Mesenchymal stem cell (in vitro differentiated cells and primary cell): ENCODE measurements at regions not wholly inside any gene's neighbourhood (a gene's known extent, or its start where the extent isn't known, plus 50 kb on each side); places are given as distances from the start of the nearest gene placed in this dataset.

ENCODE experiments used
- DNase-seq: peaks from one replicate; pipeline ENCODE4 v3.0.0-alpha.2; 2013
- H2AFZ ChIP-seq: one replicate; pipeline ENCODE4 v1.6.1; 2013; ENCODE audit warnings: low read depth, mild to moderate bottlenecking, control low read depth, inconsistent platforms, low read length, moderate library complexity
- H2AK5ac ChIP-seq: 2 replicates; pipeline ENCODE4 v1.6.1; 2013; ENCODE audit warnings: low read length, moderate library complexity, mild to moderate bottlenecking, inconsistent platforms; ENCODE audit not compliant: severe bottlenecking
- H2BK120ac ChIP-seq: one replicate; pipeline ENCODE4 v1.6.1; 2013; ENCODE audit warnings: low read depth, mild to moderate bottlenecking, inconsistent platforms, low read length, moderate library complexity
- H2BK12ac ChIP-seq, 2 experiments: one replicate each; pipeline ENCODE4 v1.6.1; 2013; ENCODE audit warnings: inconsistent platforms in 2 of 2, low read length in 2 of 2, mild to moderate bottlenecking in 2 of 2, moderate library complexity in 2 of 2, control low read depth in 1 of 2
- H2BK15ac ChIP-seq: one replicate; pipeline ENCODE4 v1.6.1; 2013; ENCODE audit warnings: mild to moderate bottlenecking, low read depth, inconsistent platforms; ENCODE audit not compliant: poor library complexity, severe bottlenecking
- H2BK5ac ChIP-seq: 2 replicates; pipeline ENCODE4 v1.6.1; 2013; ENCODE audit warnings: low read depth, mild to moderate bottlenecking, low read length, control low read depth, inconsistent platforms; ENCODE audit not compliant: poor library complexity, severe bottlenecking
- H3K14ac ChIP-seq, 2 experiments: one replicate each; pipeline ENCODE4 v1.6.1; 2013; ENCODE audit warnings: inconsistent platforms in 2 of 2, low read length in 2 of 2, control low read depth in 1 of 2, mild to moderate bottlenecking in 1 of 2, moderate library complexity in 1 of 2
- H3K18ac ChIP-seq, 2 experiments: one replicate each; pipeline ENCODE4 v1.6.1; 2013; ENCODE audit warnings: inconsistent platforms in 2 of 2, low read length in 2 of 2, control low read depth in 1 of 2, low read depth in 1 of 2, mild to moderate bottlenecking in 1 of 2
- H3K23ac ChIP-seq, 2 experiments: one replicate each; pipeline ENCODE4 v1.6.1; 2013; ENCODE audit warnings: inconsistent platforms in 2 of 2, low read length in 2 of 2, mild to moderate bottlenecking in 2 of 2, moderate library complexity in 2 of 2, control low read depth in 1 of 2
- H3K27ac ChIP-seq: 2 replicates; pipeline ENCODE4 v1.5.1; 2013; ENCODE audit warnings: mild to moderate bottlenecking, moderate library complexity, low read length, control low read depth, inconsistent platforms; ENCODE audit not compliant: poor library complexity, severe bottlenecking
- H3K27me3 ChIP-seq, 2 experiments: 2 replicates each; pipeline versions ENCODE4 v1.6.1 to v1.7.0; 2013; ENCODE audit warnings: low read length in 2 of 2, mild to moderate bottlenecking in 2 of 2, moderate library complexity in 2 of 2, control low read depth in 1 of 2, inconsistent platforms in 1 of 2; ENCODE audit not compliant: control insufficient read depth in 1 of 2, insufficient read depth in 1 of 2
- H3K36me3 ChIP-seq, 2 experiments: 2 replicates each; pipeline versions ENCODE4 v1.6.1 to v1.7.0; 2013; ENCODE audit warnings: low read length in 2 of 2, control low read depth in 1 of 2, inconsistent platforms in 1 of 2, low read depth in 1 of 2, mild to moderate bottlenecking in 1 of 2; ENCODE audit not compliant: insufficient read depth in 2 of 2, control insufficient read depth in 1 of 2
- H3K4ac ChIP-seq, 2 experiments: one replicate each; pipeline ENCODE4 v1.6.1; 2013; ENCODE audit warnings: inconsistent platforms in 2 of 2, low read length in 2 of 2, mild to moderate bottlenecking in 2 of 2, moderate library complexity in 2 of 2, control low read depth in 1 of 2, low read depth in 1 of 2
- H3K4me1 ChIP-seq: 2 replicates; pipeline ENCODE4 v1.6.1; 2013; ENCODE audit warnings: low read depth, low read length, control low read depth; ENCODE audit not compliant: control insufficient read depth, insufficient read depth
- H3K4me2 ChIP-seq: 2 replicates; pipeline ENCODE4 v1.6.1; 2013; ENCODE audit warnings: low read length, mild to moderate bottlenecking, inconsistent platforms; ENCODE audit not compliant: poor library complexity, severe bottlenecking
- H3K4me3 ChIP-seq, 2 experiments: 2 replicates each; pipeline versions ENCODE4 v1.5.1 to v1.7.0; 2013; ENCODE audit warnings: low read length in 2 of 2, mild to moderate bottlenecking in 2 of 2, control low read depth in 1 of 2, low read depth in 1 of 2; ENCODE audit not compliant: insufficient read depth in 1 of 2
- H3K79me1 ChIP-seq: replicated peaks from 2 replicates; pipeline ENCODE4 v1.6.1; 2013; ENCODE audit warnings: mild to moderate bottlenecking, control low read depth, low read length, inconsistent platforms; ENCODE audit not compliant: poor library complexity, severe bottlenecking
- H3K9ac ChIP-seq: 2 replicates; pipeline ENCODE4 v1.7.0; 2013; ENCODE audit warnings: mild to moderate bottlenecking, low read length, moderate library complexity
- H3K9me3 ChIP-seq: 2 replicates; pipeline ENCODE4 v1.7.0; 2013; ENCODE audit warnings: mild to moderate bottlenecking, low read length; ENCODE audit not compliant: control insufficient read depth
- H4K8ac ChIP-seq: one replicate; pipeline ENCODE4 v1.6.1; 2013; ENCODE audit warnings: inconsistent platforms, mild to moderate bottlenecking, low read length, moderate library complexity
- H4K91ac ChIP-seq: one replicate; pipeline ENCODE4 v1.6.1; 2013; ENCODE audit warnings: mild to moderate bottlenecking, low read length, inconsistent platforms
- WGBS: methylation state at CpG from one replicate; pipeline ENCODE4 v1.1.7; 2013; ENCODE audit warnings: mixed read lengths; 5-methylcytosine and 5-hydroxymethylcytosine counted together

GRCh38 chrX:13099121-13099520 lies 54.7 kb upstream of the FAM9C start:
- Histone ChIP-seq H3K27ac (no peak overlapping the region), H3K14ac (no peak overlapping the region), H3K36me3 (no peaks in the 10 kb centered on the region), H3K79me1 (no peaks in the 10 kb centered on the region), H3K4me3 (no peak overlapping the region), H3K23ac (no peak overlapping the region), H4K8ac (no peak overlapping the region), H3K4me1 (no peaks in the 10 kb centered on the region), H2BK5ac (no peak overlapping the region), H3K18ac (no peak overlapping the region), H2BK12ac (no peak overlapping the region), H2AFZ (no peak overlapping the region), H3K9ac (peak overlapping the region; percentile 39), H2BK120ac (no peak overlapping the region), H3K9me3 (no peaks in the 10 kb centered on the region), H3K4ac (no peak overlapping the region), H2BK15ac (no peak overlapping the region), H2AK5ac (no peak overlapping the region), H4K91ac (no peak overlapping the region), H3K27me3 (no peaks in the 10 kb centered on the region), H3K4me2 (no peak overlapping the region)
- no peak for DNase-seq

DNA sequence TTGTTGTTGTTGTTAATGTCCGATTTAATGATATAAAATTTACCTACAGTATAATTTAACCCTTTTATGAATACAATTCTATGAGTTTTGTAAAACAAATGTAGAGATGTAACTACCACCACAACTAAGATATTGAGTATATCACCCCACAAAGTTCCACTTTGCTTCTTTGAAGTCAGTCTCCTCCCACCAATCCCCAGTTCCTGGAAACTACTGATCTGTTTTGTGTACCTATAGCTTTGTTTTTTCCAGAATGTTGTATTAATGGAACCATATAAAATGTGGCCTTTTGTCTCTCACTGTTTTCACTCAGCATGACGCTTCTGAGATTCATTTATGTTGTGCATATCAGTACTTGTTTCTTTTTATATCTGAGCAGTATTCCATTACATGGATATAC lies 52.3 kb upstream of the FAM9C start:
- no peak overlapping the region for H4K91ac ChIP-seq
- no peaks in the 10 kb centered on the region for H3K79me1 ChIP-seq
- no peak overlapping the region for H2BK12ac ChIP-seq
- H3K18ac ChIP-seq = no peak overlapping the region
- H3K4ac ChIP-seq = no peak overlapping the region
- no peak overlapping the region for H3K23ac ChIP-seq
- DNase-seq = no peak
- no peak overlapping the region for H3K4me2 ChIP-seq
- H3K36me3 ChIP-seq = no peaks in the 10 kb centered on the region
- H3K27ac ChIP-seq = no peak overlapping the region
- no peak overlapping the region for H3K14ac ChIP-seq
- no peak overlapping the region for H2AK5ac ChIP-seq
- peaks cover 6% of the 10 kb centered on the region for H3K9me3 ChIP-seq
- no peaks in the 10 kb centered on the region for H3K4me1 ChIP-seq
- H3K9ac ChIP-seq = no peak overlapping the region
- no peak overlapping the region for H4K8ac ChIP-seq
- H2BK120ac ChIP-seq = no peak overlapping the region
- no peak overlapping the region for H3K4me3 ChIP-seq
- no peak overlapping the region for H2BK5ac ChIP-seq
- no CpG with 5 or more reads among the region's 2 CpGs for WGBS
- H3K27me3 ChIP-seq = no peaks in the 10 kb centered on the region
- H2AFZ ChIP-seq = no peak overlapping the region
- no peak overlapping the region for H2BK15ac ChIP-seq

GRCh38 chrX:13094828-13095341 lies 50.5 kb upstream of the FAM9C start:
- Histone ChIP-seq H2AK5ac (no peak overlapping the region), H3K4me3 (no peak overlapping the region), H2BK5ac (no peak overlapping the region), H3K4ac (no peak overlapping the region), H3K27me3 (no peaks in the 10 kb centered on the region), H2BK15ac (no peak overlapping the region), H3K23ac (no peak overlapping the region), H2AFZ (no peak overlapping the region), H3K14ac (no peak overlapping the region), H3K4me1 (no peaks in the 10 kb centered on the region), H3K36me3 (no peaks in the 10 kb centered on the region), H3K27ac (peak overlapping the region; percentile 40), H3K9me3 (peaks cover 6% of the 10 kb centered on the region), H3K79me1 (no peaks in the 10 kb centered on the region), H2BK120ac (peak overlapping the region; percentile 19), H4K91ac (no peak overlapping the region), H4K8ac (no peak overlapping the region), H2BK12ac (peak overlapping the region in 1 of 2 experiments; percentile 42), H3K4me2 (no peak overlapping the region), H3K9ac (no peak overlapping the region), H3K18ac (no peak overlapping the region)
- WGBS = 71% methylated on average over 4 of the region's 4 CpGs
- DNase-seq = peak; percentile 23

DNA sequence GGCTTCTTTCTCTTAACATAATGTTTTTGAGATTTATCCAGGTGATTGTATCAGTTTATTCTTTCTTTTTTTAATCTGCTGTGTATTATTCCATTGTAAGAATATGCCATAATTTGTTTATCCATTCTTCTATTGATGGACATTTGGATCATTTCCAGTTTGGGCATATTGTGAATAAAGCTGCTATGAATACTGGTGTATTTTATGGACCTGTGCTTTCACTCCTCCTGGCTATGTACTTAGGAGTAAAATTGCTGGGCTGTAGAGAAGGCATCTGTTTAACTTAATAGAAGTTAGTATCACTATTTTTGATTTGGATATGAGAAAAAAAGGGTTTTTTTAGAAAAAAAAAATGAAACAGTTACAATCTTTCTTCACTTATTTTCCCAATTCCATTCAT lies 50.0 kb upstream of the FAM9C start:
- Histone ChIP-seq H3K14ac (no peak overlapping the region), H3K4me2 (no peak overlapping the region), H4K91ac (no peak overlapping the region), H2BK5ac (no peak overlapping the region), H2BK12ac (no peak overlapping the region), H3K9me3 (peaks cover 6% of the 10 kb centered on the region), H3K79me1 (no peaks in the 10 kb centered on the region), H3K27ac (peak overlapping the region; percentile 60), H3K4me1 (no peaks in the 10 kb centered on the region), H3K23ac (no peak overlapping the region), H2BK15ac (no peak overlapping the region), H4K8ac (no peak overlapping the region), H3K18ac (no peak overlapping the region), H3K36me3 (no peaks in the 10 kb centered on the region), H2AFZ (no peak overlapping the region), H3K4me3 (no peak overlapping the region), H2AK5ac (no peak overlapping the region), H3K27me3 (no peaks in the 10 kb centered on the region), H3K4ac (no peak overlapping the region), H3K9ac (no peak overlapping the region), H2BK120ac (no peak overlapping the region)
- DNase-seq = no peak
